ENCODE measurements at regions not wholly inside any gene's neighbourhood (a gene's known extent, or its start where the extent isn't known, plus 50 kb on each side); places are given as distances from the start of the nearest gene placed in this dataset.

- Histone ChIP-seq H3K4me3 (ENCODE audit: low read length in 2 of 2) (no peak overlapping the region), H3K27me3 (ENCODE audit: control insufficient read depth in 2 of 2, insufficient read depth in 1 of 2, low read length in 1 of 2) (no peaks in the 10 kb centered on the region), H3K27ac (ENCODE audit: low read depth in 1 of 2, low read length in 1 of 2) (no peak overlapping the region), H3K36me3 (ENCODE audit: control insufficient read depth in 2 of 2, insufficient read depth in 2 of 2, low read length in 1 of 2) (no peaks in the 10 kb centered on the region), H3K9me3 (ENCODE audit: control insufficient read depth in 2 of 2, insufficient read depth in 1 of 2, low read length in 1 of 2) (no peaks in the 10 kb centered on the region), H3K4me1 (ENCODE audit: control insufficient read depth in 2 of 2, insufficient read depth in 2 of 2, low read length in 2 of 2) (no peaks in the 10 kb centered on the region)
- no peak for DNase-seq (ENCODE audit: low read depth in 6 of 9, low spot score in 9 of 9)
These were observed 56.0 kb upstream of the CTTNBP2 start for GRCh38 chr7:117929237-117929636.

- no peaks in the 10 kb centered on the region for H3K4me1 ChIP-seq (ENCODE audit: control insufficient read depth in 2 of 2, insufficient read depth in 2 of 2, low read length in 2 of 2)
- no peak overlapping the region for H3K4me3 ChIP-seq (ENCODE audit: low read length in 2 of 2)
- 94% methylated on average over 5 of the region's 5 CpGs for WGBS
- no peak overlapping the region for H3K27ac ChIP-seq (ENCODE audit: low read depth in 1 of 2, low read length in 1 of 2)
- H3K27me3 ChIP-seq (ENCODE audit: control insufficient read depth in 2 of 2, insufficient read depth in 1 of 2, low read length in 1 of 2): no peaks in the 10 kb centered on the region
- H3K9me3 ChIP-seq (ENCODE audit: control insufficient read depth in 2 of 2, insufficient read depth in 1 of 2, low read length in 1 of 2): no peaks in the 10 kb centered on the region
- no peaks in the 10 kb centered on the region for H3K36me3 ChIP-seq (ENCODE audit: control insufficient read depth in 2 of 2, insufficient read depth in 2 of 2, low read length in 1 of 2)
- no peak for DNase-seq (ENCODE audit: low read depth in 6 of 9, low spot score in 9 of 9)
These were observed 58.1 kb upstream of the CTTNBP2 start for GRCh38 chr7:117931314-117931713.

DNA sequence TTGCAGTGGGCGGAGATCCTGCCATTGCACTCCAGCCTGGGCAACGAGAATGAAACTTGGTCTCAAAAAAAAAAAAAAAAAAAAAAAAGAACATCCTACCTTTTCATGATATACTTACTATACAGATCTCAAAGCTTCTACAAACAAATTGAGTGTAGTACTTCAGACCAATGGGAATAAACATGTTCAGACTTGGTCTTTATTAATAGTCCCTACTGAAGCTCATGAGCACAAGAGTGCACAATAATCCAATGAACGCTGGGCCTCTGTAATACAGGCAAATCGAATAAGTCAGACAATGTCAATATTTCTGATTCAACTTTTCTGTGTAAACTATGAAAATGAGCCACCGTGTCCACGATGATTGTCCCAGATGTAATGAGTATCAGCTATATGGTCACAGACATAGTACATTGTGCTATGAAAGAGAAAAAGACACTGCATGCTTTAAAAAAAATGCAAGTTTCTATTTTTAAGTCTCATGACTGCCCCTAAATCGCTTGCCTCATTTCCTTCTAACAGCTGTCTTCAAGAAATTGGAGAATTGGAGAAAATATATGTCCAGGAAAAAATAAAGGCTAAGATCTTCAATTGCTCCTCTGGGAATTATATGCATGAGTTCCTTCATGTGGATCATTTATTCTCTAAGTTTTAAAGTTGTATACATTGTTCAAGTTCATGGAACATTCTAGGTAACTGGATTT lies 64.0 kb upstream of the CTTNBP2 start:
- no peak for DNase-seq (ENCODE audit: low read depth in 6 of 9, low spot score in 9 of 9)
- Histone ChIP-seq H3K4me1 (ENCODE audit: control insufficient read depth in 2 of 2, insufficient read depth in 2 of 2, low read length in 2 of 2) (no peaks in the 10 kb centered on the region), H3K4me3 (ENCODE audit: low read length in 2 of 2) (no peak overlapping the region), H3K36me3 (ENCODE audit: control insufficient read depth in 2 of 2, insufficient read depth in 2 of 2, low read length in 1 of 2) (no peaks in the 10 kb centered on the region), H3K27me3 (ENCODE audit: control insufficient read depth in 2 of 2, insufficient read depth in 1 of 2, low read length in 1 of 2) (no peaks in the 10 kb centered on the region), H3K27ac (ENCODE audit: low read depth in 1 of 2, low read length in 1 of 2) (no peak overlapping the region), H3K9me3 (ENCODE audit: control insufficient read depth in 2 of 2, insufficient read depth in 1 of 2, low read length in 1 of 2) (no peaks in the 10 kb centered on the region)
- 87% methylated on average over 7 of the region's 7 CpGs for WGBS

DNA sequence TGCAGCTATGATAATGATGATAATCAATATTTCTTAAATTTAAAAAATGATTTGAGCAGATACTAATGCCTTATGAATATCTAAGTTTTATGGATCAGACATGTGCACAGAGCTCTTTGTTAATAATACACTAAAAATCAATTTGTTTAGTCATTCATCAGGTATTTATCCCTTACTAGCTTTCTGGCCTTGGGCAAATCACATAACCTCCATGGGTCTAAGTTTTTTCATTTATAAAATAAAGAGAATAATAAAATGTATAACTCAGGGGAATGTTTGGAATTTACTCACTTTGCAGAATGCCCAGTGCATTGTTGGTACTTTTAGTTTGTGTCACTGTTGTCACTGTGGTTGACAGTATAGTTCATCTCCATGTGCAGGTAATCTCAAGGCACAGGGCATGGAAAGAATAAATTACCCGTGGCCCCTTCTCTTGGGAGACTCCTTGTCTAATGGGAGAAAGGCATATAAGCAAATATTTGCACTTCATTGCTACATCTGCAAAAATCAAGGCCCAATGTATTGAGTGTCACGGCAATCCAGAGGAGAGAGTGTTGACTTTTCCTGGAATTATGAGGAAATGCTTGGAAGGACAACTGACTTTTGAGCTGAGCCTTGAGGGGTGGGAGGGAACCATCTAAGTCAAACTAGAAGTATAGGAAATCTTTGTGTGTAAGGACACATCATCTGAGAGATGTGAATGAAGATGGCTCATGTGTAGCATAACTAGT lies 64.7 kb upstream of the CTTNBP2 start:
- Histone ChIP-seq H3K9me3 (ENCODE audit: control insufficient read depth in 2 of 2, insufficient read depth in 1 of 2, low read length in 1 of 2) (no peaks in the 10 kb centered on the region), H3K27ac (ENCODE audit: low read depth in 1 of 2, low read length in 1 of 2) (no peak overlapping the region), H3K4me3 (ENCODE audit: low read length in 2 of 2) (no peak overlapping the region), H3K4me1 (ENCODE audit: control insufficient read depth in 2 of 2, insufficient read depth in 2 of 2, low read length in 2 of 2) (no peaks in the 10 kb centered on the region), H3K27me3 (ENCODE audit: control insufficient read depth in 2 of 2, insufficient read depth in 1 of 2, low read length in 1 of 2) (no peaks in the 10 kb centered on the region), H3K36me3 (ENCODE audit: control insufficient read depth in 2 of 2, insufficient read depth in 2 of 2, low read length in 1 of 2) (no peaks in the 10 kb centered on the region)
- no peak for DNase-seq (ENCODE audit: low read depth in 6 of 9, low spot score in 9 of 9)
- 90% methylated on average over 2 of the region's 2 CpGs for WGBS

- no peaks in the 10 kb centered on the region for H3K36me3 ChIP-seq (ENCODE audit: control insufficient read depth in 2 of 2, insufficient read depth in 2 of 2, low read length in 1 of 2)
- DNase-seq (ENCODE audit: low read depth in 6 of 9, low spot score in 9 of 9): no peak
- H3K27ac ChIP-seq (ENCODE audit: low read depth in 1 of 2, low read length in 1 of 2): no peak overlapping the region
- no peaks in the 10 kb centered on the region for H3K9me3 ChIP-seq (ENCODE audit: control insufficient read depth in 2 of 2, insufficient read depth in 1 of 2, low read length in 1 of 2)
- no peak overlapping the region for H3K4me3 ChIP-seq (ENCODE audit: low read length in 2 of 2)
- 95% methylated on average over 4 of the region's 4 CpGs for WGBS
- no peaks in the 10 kb centered on the region for H3K27me3 ChIP-seq (ENCODE audit: control insufficient read depth in 2 of 2, insufficient read depth in 1 of 2, low read length in 1 of 2)
- H3K4me1 ChIP-seq (ENCODE audit: control insufficient read depth in 2 of 2, insufficient read depth in 2 of 2, low read length in 2 of 2): no peaks in the 10 kb centered on the region
These were observed 68.0 kb upstream of the CTTNBP2 start for GRCh38 chr7:117941138-117941810.

DNA sequence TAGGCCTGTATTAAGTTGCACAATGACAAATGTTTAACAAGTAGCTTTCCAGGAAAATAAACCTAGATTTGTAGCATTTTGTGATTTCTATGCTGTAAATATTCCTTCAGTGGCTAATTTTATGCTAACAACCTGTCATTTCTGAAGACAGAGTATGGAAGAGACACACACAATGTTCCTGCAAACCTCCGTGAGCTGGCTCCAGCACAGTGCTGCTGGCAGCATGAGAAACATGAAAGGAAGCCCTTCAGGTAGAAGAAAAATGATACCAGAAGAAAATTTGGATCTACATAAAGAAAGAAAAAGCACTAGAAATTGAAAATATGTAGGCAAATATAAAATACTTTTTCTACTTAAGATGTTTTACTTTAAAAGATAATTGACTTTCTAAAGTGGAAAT lies 69.5 kb upstream of the CTTNBP2 start:
- Histone ChIP-seq H3K36me3 (ENCODE audit: control insufficient read depth in 2 of 2, insufficient read depth in 2 of 2, low read length in 1 of 2) (no peaks in the 10 kb centered on the region), H3K9me3 (ENCODE audit: control insufficient read depth in 2 of 2, insufficient read depth in 1 of 2, low read length in 1 of 2) (no peaks in the 10 kb centered on the region), H3K4me1 (ENCODE audit: control insufficient read depth in 2 of 2, insufficient read depth in 2 of 2, low read length in 2 of 2) (no peaks in the 10 kb centered on the region), H3K27ac (ENCODE audit: low read depth in 1 of 2, low read length in 1 of 2) (no peak overlapping the region), H3K4me3 (ENCODE audit: low read length in 2 of 2) (no peak overlapping the region), H3K27me3 (ENCODE audit: control insufficient read depth in 2 of 2, insufficient read depth in 1 of 2, low read length in 1 of 2) (no peaks in the 10 kb centered on the region)
- no peak for DNase-seq (ENCODE audit: low read depth in 6 of 9, low spot score in 9 of 9)
- 85% methylated on average over 1 of the region's 1 CpG for WGBS

- Histone ChIP-seq H3K4me1 (ENCODE audit: control insufficient read depth in 2 of 2, insufficient read depth in 2 of 2, low read length in 2 of 2) (no peaks in the 10 kb centered on the region), H3K27ac (ENCODE audit: low read depth in 1 of 2, low read length in 1 of 2) (no peak overlapping the region), H3K36me3 (ENCODE audit: control insufficient read depth in 2 of 2, insufficient read depth in 2 of 2, low read length in 1 of 2) (no peaks in the 10 kb centered on the region), H3K27me3 (ENCODE audit: control insufficient read depth in 2 of 2, insufficient read depth in 1 of 2, low read length in 1 of 2) (no peaks in the 10 kb centered on the region), H3K4me3 (ENCODE audit: low read length in 2 of 2) (no peak overlapping the region), H3K9me3 (ENCODE audit: control insufficient read depth in 2 of 2, insufficient read depth in 1 of 2, low read length in 1 of 2) (no peaks in the 10 kb centered on the region)
- WGBS: 82% methylated on average over 1 of the region's 1 CpG
- DNase-seq (ENCODE audit: low read depth in 6 of 9, low spot score in 9 of 9): no peak
These were observed 71.6 kb upstream of the CTTNBP2 start for GRCh38 chr7:117944886-117945285.

DNA sequence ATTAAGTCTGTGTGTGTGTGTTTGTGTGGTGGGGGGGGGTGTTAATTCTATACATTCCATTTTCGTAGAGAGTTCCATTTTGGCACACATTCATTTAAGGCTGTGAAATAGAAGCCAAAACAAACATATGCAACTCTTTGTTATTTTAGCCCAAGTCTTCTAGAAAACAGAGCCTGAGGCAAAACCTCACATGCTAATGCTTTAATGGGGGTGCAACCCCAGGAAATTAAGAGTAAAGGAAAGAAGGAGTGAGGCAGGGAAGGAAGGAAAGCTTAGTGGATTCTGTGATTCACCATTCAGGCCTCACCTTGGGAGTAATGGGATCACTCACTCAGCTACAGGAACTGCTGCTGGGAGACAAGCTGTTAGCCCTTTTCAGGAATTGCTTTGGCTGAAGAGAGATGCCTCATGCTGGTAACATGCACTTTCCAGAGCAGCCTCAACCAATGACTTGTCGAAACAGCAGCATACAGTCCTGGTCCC lies 73.0 kb upstream of the CTTNBP2 start:
- 94% methylated on average over 2 of the region's 2 CpGs for WGBS
- H3K27me3 ChIP-seq (ENCODE audit: control insufficient read depth in 2 of 2, insufficient read depth in 1 of 2, low read length in 1 of 2): no peaks in the 10 kb centered on the region
- H3K4me3 ChIP-seq (ENCODE audit: low read length in 2 of 2): no peak overlapping the region
- no peaks in the 10 kb centered on the region for H3K4me1 ChIP-seq (ENCODE audit: control insufficient read depth in 2 of 2, insufficient read depth in 2 of 2, low read length in 2 of 2)
- no peak for DNase-seq (ENCODE audit: low read depth in 6 of 9, low spot score in 9 of 9)
- no peaks in the 10 kb centered on the region for H3K36me3 ChIP-seq (ENCODE audit: control insufficient read depth in 2 of 2, insufficient read depth in 2 of 2, low read length in 1 of 2)
- no peaks in the 10 kb centered on the region for H3K9me3 ChIP-seq (ENCODE audit: control insufficient read depth in 2 of 2, insufficient read depth in 1 of 2, low read length in 1 of 2)
- no peak overlapping the region for H3K27ac ChIP-seq (ENCODE audit: low read depth in 1 of 2, low read length in 1 of 2)

- Histone ChIP-seq H3K4me3 (ENCODE audit: low read length in 2 of 2) (no peak overlapping the region), H3K36me3 (ENCODE audit: control insufficient read depth in 2 of 2, insufficient read depth in 2 of 2, low read length in 1 of 2) (no peaks in the 10 kb centered on the region), H3K4me1 (ENCODE audit: control insufficient read depth in 2 of 2, insufficient read depth in 2 of 2, low read length in 2 of 2) (no peaks in the 10 kb centered on the region), H3K9me3 (ENCODE audit: control insufficient read depth in 2 of 2, insufficient read depth in 1 of 2, low read length in 1 of 2) (no peaks in the 10 kb centered on the region), H3K27me3 (ENCODE audit: control insufficient read depth in 2 of 2, insufficient read depth in 1 of 2, low read length in 1 of 2) (no peaks in the 10 kb centered on the region), H3K27ac (ENCODE audit: low read depth in 1 of 2, low read length in 1 of 2) (no peak overlapping the region)
- DNase-seq (ENCODE audit: low read depth in 6 of 9, low spot score in 9 of 9): no peak
- WGBS: 75% methylated on average over 1 of the region's 1 CpG
These were observed 76.0 kb upstream of the CTTNBP2 start for GRCh38 chr7:117949232-117949631.
